Transverse colon (tissue), 4 donors: ENCODE measurements at regions not wholly inside any gene's neighbourhood (a gene's known extent, or its start where the extent isn't known, plus 50 kb on each side); places are given as distances from the start of the nearest gene placed in this dataset.

ENCODE experiments used
- DNase-seq: peaks from one replicate; pipeline ENCODE4 v3.0.0-alpha.2; 2019
- H3K27ac ChIP-seq, 4 donors: fragments of 200-600 bp; sonication (generic); 2 replicates each; pipeline ENCODE4 v1.5.1; 2016 to 2018; ENCODE audit warnings: inconsistent platforms in 4 of 4
- H3K27me3 ChIP-seq: fragments of 200-600 bp; sonication (generic); 2 replicates; pipeline ENCODE4 v1.5.1; 2017; ENCODE audit warnings: inconsistent platforms
- H3K36me3 ChIP-seq, 4 donors: fragments of 200-600 bp; sonication (generic); 2 replicates each; pipeline ENCODE4 v1.5.1; 2017 to 2019; ENCODE audit warnings: inconsistent platforms in 4 of 4
- H3K4me1 ChIP-seq, 4 donors: fragments of 200-600 bp; sonication (generic); 2 replicates each; pipeline ENCODE4 v1.5.1; 2017 to 2020; ENCODE audit warnings: inconsistent platforms in 4 of 4
- H3K4me3 ChIP-seq, 4 donors: fragments of 200-600 bp; sonication (generic); 1 replicate in 1 of 4; 2 replicates in 3 of 4; pipeline versions ENCODE4 v1.5.1 to v1.6.1; 2017 to 2019; ENCODE audit warnings: inconsistent platforms in 4 of 4
- H3K9me3 ChIP-seq, 2 donors: fragments of 200-600 bp; sonication (generic); 2 replicates each; pipeline ENCODE4 v1.5.1; 2017 to 2019; ENCODE audit warnings: inconsistent platforms in 2 of 2
- EP300 ChIP-seq: sonication (generic); formaldehyde crosslinking; IDR thresholded peaks from one replicate; pipeline ENCODE4 v1.6.1; 2017; ENCODE audit warnings: antibody characterized with exemption, low read depth
- POLR2A ChIP-seq: fragments of 450-650 bp; IDR thresholded peaks from one replicate; pipeline ENCODE4 v1.6.1; 2016; ENCODE audit warnings: antibody characterized with exemption, mild to moderate bottlenecking, moderate library complexity
- POLR2AphosphoS5 ChIP-seq, 3 donors: sonication (generic); formaldehyde crosslinking; IDR thresholded peaks; one replicate each; pipeline ENCODE4 v1.6.1; 2016; ENCODE audit warnings: antibody characterized with exemption in 3 of 3
- WGBS, 2 donors: methylation state at CpG; one replicate each; pipeline ENCODE4 v1.1.5; 2018; ENCODE audit warnings: low coverage in 1 of 2; 5-methylcytosine and 5-hydroxymethylcytosine counted together
- in situ Hi-C, 4 donors: fragments of 200-750 bp; cut with MboI; loops; one replicate each; pipeline versions ENCODE4 v1.15.0 to v1.15.1; 2017; ENCODE audit warnings: low sequenced_read_pairs in 3 of 4, low pct_ligation_motif_present in 1 of 4, low pct_unique_long_range_greater_than_20kb in 1 of 4
- intact Hi-C: fragments of 100-400 bp; cut with DNase I; formaldehyde crosslinking; loops from one replicate; pipeline ENCODE4 v1.15.1; 2023; ENCODE audit warnings: low total_unique reads
- TF ChIP-seq, protein P1 (sequence below), 5 experiments: fragments of 200-600 bp in 3 of 5; fragments of 450-650 bp in 2 of 5; sonication (generic) in 3 of 5; IDR thresholded peaks; 1 replicate in 2 of 5; 2 replicates in 3 of 5; pipeline ENCODE4 v1.5.1; 2016 to 2017; ENCODE audit warnings: antibody characterized with exemption in 5 of 5, inconsistent platforms in 3 of 5, mild to moderate bottlenecking in 2 of 5, moderate library complexity in 1 of 5

DNA sequence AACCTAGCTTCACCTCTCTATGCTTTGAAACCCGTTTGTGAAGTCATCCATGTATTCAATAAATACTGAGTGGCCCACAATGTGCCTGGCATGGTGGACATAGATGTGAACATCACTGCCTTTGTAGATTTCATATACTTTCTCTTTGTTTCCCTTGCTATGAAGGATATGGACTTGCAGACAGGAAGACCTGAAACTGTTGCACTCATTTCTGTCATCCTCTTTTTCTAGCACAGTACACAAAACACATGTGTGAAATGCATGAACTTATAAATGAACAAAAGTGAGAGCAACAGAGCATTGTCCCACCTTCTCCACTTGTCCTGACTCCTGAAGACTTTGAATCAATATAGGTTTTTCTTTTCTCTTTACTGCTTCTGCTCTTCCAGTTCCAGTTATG is 249.4 kb upstream of the LINC00305 start:
- Histone ChIP-seq H3K9me3 (no peaks in the 10 kb centered on the region), H3K27ac (no peak overlapping the region), H3K36me3 (no peaks in the 10 kb centered on the region), H3K4me3 (no peak overlapping the region), H3K4me1 (no peaks in the 10 kb centered on the region), H3K27me3 (no peaks in the 10 kb centered on the region)
- WGBS, 2 donors = 41 to 57% methylated on average over 1 of the region's 1 CpG
- intact Hi-C loops = no loop called here
- DNase-seq = no peak
- TF ChIP-seq, protein P1, sequence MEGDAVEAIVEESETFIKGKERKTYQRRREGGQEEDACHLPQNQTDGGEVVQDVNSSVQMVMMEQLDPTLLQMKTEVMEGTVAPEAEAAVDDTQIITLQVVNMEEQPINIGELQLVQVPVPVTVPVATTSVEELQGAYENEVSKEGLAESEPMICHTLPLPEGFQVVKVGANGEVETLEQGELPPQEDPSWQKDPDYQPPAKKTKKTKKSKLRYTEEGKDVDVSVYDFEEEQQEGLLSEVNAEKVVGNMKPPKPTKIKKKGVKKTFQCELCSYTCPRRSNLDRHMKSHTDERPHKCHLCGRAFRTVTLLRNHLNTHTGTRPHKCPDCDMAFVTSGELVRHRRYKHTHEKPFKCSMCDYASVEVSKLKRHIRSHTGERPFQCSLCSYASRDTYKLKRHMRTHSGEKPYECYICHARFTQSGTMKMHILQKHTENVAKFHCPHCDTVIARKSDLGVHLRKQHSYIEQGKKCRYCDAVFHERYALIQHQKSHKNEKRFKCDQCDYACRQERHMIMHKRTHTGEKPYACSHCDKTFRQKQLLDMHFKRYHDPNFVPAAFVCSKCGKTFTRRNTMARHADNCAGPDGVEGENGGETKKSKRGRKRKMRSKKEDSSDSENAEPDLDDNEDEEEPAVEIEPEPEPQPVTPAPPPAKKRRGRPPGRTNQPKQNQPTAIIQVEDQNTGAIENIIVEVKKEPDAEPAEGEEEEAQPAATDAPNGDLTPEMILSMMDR (IDR thresholded peaks at IDR 0.05) = no peak
- TF ChIP-seq EP300 (no peak), POLR2A (no peak), POLR2AphosphoS5 (IDR thresholded peaks at IDR 0.05) (no peak)
- in situ Hi-C loops = no loop called here

DNA sequence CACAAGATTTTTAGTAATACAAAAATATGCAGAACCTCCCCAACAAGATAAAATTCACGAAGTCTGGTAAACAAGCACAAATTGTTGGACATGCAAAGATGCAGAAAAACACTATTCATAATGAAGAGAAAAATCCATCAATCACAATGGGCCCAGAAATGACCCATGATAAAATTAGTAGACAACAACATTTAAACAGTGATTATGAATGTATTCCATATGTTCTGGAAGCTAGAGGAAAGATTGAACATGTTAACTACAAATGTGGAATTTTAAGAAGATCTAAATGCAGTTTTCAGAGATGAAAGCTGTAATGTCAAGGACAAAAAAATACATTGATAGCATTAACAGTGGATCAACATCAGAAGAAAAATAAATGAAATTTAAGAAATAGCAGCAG is 243.3 kb upstream of the LINC00305 start:
- Histone ChIP-seq H3K36me3 (no peaks in the 10 kb centered on the region), H3K27me3 (no peaks in the 10 kb centered on the region), H3K9me3 (no peaks in the 10 kb centered on the region), H3K4me3 (no peak overlapping the region), H3K4me1 (no peaks in the 10 kb centered on the region), H3K27ac (no peak overlapping the region)
- TF ChIP-seq POLR2A (no peak), POLR2AphosphoS5 (IDR thresholded peaks at IDR 0.05) (no peak), EP300 (no peak)
- TF ChIP-seq, protein P1 (IDR thresholded peaks at IDR 0.05) = no peak
- WGBS, 2 donors = 42 to 45% methylated on average over 1 of the region's 1 CpG
- no peak for DNase-seq
- intact Hi-C loops = loop anchor here (5.0 kb wide), 1 partner anchor 250 kb away; no protein-coding TSS in a partner anchor
- in situ Hi-C loops = no loop called here

DNA sequence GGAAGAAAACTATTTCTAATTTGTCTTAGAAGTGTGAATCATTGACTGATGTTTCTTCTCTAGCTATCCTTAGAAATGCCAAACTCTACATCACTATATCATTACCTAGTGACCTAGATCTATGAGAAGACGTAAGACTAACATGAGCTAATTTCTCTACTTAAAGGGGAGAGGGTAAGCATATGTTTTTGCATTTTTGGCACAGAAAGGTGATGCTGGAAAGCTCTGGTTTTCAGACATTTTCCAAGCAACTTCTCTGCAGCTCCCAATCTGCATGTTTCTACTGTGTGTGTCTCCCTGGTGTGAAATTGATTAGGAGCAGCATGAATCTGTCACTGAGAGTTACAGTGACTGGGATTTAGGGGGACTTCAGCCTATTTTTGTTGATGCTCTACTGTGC is 235.2 kb upstream of the LINC00305 start:
- no peaks in the 10 kb centered on the region for H3K27me3 ChIP-seq
- TF ChIP-seq POLR2A = no peak
- TF ChIP-seq EP300 = no peak
- TF ChIP-seq, protein P1 (IDR thresholded peaks at IDR 0.05) = no peak
- no peak for TF ChIP-seq POLR2AphosphoS5 (IDR thresholded peaks at IDR 0.05)
- H3K9me3 ChIP-seq = no peaks in the 10 kb centered on the region
- no peaks in the 10 kb centered on the region for H3K4me1 ChIP-seq
- intact Hi-C loops (no loop called here), in situ Hi-C loops (no loop called here)
- no peak overlapping the region for H3K4me3 ChIP-seq
- H3K36me3 ChIP-seq = no peaks in the 10 kb centered on the region
- DNase-seq = no peak
- H3K27ac ChIP-seq = no peak overlapping the region
- 78 to 86% methylated on average over 1 of the region's 1 CpG for WGBS, 2 donors

DNA sequence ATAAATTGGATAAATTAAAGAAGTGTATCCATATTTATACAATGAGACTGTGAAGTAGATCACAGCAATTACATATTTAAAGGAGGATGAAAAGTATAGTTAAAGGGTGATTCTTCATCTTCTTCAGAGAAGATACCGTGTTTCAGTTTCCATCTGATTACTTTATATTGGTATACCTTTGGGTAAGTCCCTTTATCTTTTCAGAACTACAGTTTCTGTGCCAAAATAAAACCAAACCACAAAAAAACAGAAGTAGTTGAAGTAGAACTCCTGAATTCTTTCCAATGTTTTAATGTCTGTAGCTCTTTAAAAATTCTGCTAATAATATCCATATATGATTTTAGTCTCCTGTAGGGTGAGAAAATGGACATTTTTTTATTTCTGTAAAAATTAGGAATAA is 231.2 kb upstream of the LINC00305 start:
- DNase-seq = no peak
- 50 to 64% methylated on average over 1 of the region's 1 CpG for WGBS, 2 donors
- in situ Hi-C loops = no loop called here
- H3K4me1 ChIP-seq = no peaks in the 10 kb centered on the region
- no peak overlapping the region for H3K4me3 ChIP-seq
- H3K9me3 ChIP-seq = no peaks in the 10 kb centered on the region
- H3K27me3 ChIP-seq = no peaks in the 10 kb centered on the region
- H3K36me3 ChIP-seq = no peaks in the 10 kb centered on the region
- intact Hi-C loops = no loop called here
- no peak overlapping the region for H3K27ac ChIP-seq
- TF ChIP-seq POLR2A (no peak), POLR2AphosphoS5 (IDR thresholded peaks at IDR 0.05) (no peak), EP300 (no peak)
- TF ChIP-seq, protein P1 (IDR thresholded peaks at IDR 0.05) = no peak
